KG1 (cell line): ENCODE measurements at regions not wholly inside any gene's neighbourhood (a gene's known extent, or its start where the extent isn't known, plus 50 kb on each side); places are given as distances from the start of the nearest gene placed in this dataset.
"Not testable (repeated sequence)": the region's sequence is repeated elsewhere in the genome, so short reads cannot be mapped to it uniquely, and the experiment has no call there.

Experiments
- DNase-seq: peaks from one replicate; lab custom pipeline; 2025; lab: John Stamatoyannopoulos, UW

DNA sequence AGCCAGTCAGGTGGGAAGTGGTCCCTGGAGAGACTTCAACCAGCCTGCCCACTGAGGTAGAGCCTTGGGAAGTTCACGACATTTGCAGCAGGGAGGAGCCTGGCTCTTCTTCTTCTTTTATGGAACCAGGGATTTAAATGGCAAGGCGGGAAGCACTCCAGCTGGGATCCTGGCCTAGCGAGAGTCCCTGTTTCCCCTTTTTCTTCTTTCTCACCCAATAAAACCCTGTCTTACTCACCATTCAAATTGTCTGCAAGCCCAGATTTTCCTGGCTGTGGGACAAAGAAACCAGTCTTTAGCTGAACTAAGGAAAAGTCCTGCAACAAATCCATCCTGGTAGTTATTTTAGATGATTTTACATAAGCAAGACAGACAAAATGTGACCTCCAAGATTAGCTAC, 503.7 kb downstream of the CDH10 start:
- no peak for DNase-seq

DNA sequence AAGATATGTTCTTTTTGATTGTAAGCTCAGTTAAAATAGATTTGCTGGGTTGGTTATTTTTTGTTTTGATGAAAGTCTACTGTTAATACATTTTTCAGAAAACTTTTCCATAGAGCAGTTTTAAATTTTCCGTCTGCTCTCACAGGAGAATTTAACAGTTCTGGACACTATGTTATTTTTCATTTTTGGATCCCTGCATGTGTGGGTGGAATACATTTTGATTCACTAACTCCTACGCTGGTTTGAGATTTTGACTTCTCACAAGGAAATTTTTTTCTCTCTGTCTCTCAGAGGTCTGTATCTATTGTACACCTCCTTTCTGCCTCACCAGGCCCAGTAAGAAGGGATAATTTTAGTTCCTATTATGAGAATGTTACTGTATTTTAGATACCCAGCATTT, 502.4 kb downstream of the CDH10 start:
- no peak for DNase-seq

DNA sequence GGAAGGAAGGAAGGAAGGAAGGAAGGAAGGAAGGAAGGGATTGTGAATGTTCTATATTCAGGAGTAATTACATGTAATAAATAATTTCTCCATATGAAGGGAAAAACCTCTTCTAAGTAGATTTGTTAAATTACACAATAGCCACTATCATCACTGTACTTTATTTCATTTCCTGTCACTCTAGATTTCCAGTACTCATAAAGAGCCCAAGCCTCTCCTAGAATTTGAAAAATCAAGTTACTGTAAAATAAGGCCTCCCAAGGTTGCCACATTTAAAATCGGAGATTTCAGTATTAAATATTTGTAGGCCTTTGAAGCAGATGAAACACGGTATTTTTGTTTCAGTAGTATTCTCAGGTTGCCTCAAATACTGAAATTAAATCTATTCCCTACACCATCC, 499.0 kb downstream of the CDH10 start:
- DNase-seq = no peak

DNA sequence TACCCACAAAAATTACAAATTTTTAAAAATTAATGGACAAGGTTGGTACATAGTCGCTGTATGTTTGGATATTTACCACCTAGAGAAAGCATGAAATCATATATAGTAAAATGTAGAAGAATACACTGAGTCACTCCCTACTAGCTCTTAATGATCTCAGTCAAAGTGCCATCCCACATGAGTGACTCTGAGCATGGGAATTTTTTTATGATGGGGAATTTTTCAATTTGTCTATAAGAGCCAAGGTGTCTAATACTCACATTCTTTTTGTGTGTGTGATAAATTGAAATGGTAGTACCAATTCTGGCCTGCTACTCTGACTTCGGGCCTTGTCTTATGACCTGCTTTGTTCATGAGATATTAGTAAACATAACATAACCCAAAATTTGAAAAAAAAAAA, 483.2 kb downstream of the CDH10 start:
- no peak for DNase-seq

DNA sequence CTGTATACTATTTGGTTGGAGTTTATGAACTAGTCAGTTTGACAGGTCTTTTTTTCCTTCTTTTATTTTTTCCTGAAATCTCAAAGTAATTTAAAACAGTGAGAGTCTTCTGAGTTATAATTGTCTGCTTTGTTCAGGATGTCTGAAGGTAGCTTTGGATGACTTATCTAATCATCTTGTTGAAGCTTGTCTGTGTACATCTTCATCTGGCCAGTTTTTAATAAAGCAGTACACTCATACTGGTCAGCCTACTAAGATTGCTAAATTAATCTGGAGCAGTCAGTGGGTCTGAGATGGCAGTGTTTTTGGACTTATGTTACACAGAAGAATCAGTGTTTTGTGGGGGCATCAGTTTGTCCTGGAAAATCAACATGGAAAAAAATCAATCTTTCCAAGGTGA, 482.4 kb downstream of the CDH10 start:
- DNase-seq = no peak

DNA sequence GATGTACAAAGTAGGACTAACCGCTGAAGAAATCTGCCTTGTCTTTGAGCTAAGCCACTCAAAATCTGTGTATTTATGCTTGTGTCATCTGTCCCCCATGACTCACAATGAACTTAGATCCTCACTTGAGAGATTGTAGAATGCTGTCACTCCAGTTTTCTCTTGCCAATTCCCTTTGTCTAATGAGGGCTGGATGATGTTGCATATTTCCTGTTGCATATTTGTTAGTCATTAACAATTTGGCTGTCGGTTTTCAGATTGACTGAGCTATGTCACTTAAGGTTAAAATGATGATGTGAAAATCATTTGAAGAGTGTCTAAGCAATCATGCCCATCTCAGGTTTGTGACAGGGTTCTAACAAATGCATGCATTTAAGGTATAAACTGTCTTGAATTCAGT, 481.7 kb downstream of the CDH10 start:
- DNase-seq = no peak

DNA sequence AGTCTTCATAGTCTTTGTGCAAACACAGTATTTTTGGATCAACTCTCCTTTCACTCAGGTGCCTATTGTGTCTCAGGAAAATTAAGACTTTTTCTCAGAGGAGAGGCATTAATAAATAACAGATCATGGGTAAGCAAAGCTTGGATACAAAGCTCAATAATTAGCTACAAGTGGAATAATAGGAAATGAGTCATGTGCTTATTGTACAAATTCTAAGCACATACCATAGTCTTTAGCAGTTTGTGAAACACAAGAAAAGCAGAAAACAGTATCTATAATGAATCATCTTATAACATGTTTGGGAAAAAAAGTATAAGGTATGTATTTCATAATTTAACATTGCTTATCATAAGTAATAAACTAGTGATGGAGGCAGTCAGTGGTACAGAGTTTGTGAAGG, 477.0 kb downstream of the CDH10 start:
- DNase-seq = no peak

DNA sequence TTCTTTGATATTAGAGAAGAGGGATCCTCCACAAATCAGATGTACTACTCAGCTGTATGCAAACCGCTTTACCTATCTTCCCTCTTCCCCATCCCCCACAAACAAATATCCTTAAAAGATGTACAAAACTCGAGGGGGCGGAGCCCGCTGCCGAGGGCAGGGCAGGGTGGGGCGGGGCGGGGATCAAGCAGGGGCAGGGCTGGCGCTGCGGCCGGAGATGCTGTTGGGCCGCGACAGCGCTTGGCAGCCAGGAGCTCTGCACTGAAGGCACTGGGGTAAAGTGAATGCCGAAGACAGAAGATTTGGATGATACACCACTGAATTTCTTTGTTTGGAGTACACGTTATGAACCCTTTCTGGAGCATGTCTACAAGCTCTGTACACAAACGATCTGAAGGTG, 474.8 kb downstream of the CDH10 start:
- DNase-seq = no peak

DNA sequence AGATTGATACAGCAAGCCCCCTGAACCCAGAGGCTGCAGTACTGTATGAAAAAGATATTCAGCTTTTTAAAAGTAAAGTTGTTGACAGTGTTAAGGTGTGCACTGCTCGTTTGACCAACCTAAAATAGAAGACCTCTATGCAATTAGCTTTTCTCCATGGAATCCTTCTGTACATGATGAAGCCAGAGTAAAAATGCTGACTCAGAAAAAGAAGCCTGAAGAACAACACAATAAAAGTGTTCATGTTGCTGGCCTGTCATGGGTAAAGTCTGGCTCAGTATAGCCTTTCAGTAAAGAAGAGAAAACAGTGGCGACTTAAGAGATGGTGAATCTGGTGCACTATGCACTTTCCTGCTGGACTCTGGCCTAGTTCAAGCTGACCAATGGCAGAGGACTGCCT, 473.8 kb downstream of the CDH10 start:
- not testable (repeated sequence) for DNase-seq

DNA sequence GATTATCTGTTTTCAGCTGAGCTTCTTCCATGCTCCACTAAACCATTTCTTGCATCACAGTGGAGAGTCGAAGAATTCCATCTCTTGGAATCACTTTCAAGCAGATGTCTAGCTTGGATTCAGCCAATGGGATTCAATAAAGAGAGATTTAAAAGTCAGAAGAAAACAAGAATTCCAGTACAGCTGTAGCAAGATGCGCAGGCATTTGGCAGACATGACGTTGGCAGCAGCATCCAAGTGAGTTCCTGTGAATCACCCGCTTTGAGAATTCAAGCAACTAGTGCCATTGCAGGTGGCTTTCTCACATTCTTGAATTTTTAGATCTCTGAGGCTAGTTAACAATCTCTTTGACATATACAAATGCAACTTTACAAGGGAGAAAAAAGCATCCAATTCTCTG, 467.0 kb downstream of the CDH10 start:
- no peak for DNase-seq

DNA sequence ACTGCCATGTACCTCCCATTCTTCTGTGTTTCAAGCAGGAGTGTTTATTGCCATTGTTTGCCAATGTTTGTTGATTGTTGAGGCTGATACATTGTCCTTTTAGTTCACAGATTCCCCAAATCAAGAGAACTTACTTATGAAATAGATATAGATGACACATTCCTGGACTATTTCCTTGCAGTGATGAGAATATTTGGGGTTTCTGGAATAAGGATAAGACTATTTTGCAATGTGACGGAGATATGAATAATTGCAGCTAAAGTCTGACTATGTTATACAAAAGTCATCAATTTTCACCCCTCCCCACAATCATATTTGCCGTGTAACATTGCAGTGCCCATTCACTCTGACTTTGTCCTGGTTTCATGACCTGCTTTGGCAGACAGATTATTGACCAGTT, 460.8 kb downstream of the CDH10 start:
- no peak for DNase-seq

DNA sequence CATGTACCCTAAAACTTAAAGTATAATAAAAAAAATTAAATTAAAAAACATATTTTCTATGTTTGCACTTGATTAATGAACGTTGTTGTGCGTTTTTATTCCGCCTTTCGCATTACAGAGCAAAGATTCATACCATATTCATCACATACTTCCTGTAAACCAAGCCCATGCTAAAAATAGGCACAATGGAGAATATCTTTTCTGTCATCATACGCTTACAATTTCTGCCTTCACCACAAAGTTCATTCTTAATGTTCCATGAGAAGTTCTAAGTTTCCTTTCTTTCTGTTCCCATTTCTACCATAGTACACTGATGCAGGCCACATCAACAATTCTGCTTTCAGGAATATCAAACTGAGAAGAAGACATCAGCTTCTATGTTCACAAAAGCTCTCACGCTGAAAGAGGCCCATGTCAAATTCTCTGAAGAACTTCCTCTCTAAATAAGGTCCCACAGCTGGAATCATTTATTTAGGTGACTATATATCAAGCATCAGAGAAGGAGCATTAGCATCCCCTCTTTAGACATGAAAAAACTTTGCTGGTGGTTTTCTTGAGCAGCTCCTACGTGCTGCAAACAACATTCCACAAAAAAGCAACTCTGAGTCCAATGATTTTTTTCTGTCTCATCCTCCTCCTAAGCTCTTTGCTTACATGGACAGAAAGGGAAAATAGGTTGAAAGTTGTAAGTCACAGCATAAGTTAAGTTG, 456.4 kb downstream of the CDH10 start:
- no peak for DNase-seq

DNA sequence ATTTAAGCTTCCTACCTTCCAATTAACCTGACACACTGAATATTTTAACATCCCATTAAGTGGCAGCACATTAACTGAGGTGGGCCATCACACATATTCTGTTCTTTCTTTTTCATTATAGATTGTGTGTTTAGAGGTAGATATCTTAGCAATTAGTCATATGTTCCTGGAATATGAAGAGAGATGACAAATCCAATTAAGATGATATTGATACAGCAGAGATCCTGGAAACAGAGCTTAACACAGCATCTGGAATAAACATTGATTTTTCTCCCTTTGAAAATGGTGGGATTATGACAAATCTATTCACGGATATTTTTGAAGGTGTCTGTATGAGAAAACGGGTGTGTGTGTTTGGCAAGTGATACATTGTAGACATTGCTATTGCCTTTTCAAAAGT, 448.0 kb downstream of the CDH10 start:
- DNase-seq = no peak

DNA sequence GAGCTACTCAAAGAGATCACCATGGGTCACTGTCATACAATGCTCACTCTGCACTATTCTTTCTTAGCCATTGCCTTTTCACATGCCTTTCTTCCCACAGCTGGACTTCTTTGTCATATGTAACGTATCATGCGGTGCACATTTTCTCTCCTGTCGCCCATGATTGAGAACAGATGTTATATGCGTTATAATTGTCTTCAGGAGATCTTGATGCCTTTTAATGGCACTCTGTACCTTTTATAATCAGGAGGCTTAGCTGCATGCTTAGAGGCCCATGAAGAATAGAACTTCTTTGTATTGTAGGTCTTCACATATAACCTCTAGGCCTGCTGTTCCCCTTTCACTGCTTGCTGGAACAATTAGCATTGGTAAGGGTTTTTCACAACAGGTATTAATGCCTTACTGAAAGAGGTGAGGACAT, 436.1 kb downstream of the CDH10 start:
- DNase-seq = no peak

DNA sequence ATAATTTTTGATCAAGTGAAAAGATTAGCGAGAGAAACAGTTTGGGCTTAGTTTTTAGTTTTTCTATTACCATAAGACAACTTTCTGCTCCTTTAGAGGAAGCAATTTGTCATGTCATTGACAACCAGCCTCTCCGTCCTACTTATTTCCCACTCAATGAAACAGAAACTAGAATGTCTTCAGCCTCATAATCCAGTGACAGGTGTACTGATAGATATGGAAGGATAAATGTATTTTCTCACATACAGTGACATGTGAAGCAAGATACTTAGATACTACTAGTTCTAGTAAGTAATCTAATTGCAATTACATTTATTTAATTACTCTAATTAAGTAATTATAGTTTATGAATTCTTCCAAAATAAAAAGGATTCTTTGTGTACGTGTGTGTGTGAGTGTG, 429.7 kb downstream of the CDH10 start:
- no peak for DNase-seq

DNA sequence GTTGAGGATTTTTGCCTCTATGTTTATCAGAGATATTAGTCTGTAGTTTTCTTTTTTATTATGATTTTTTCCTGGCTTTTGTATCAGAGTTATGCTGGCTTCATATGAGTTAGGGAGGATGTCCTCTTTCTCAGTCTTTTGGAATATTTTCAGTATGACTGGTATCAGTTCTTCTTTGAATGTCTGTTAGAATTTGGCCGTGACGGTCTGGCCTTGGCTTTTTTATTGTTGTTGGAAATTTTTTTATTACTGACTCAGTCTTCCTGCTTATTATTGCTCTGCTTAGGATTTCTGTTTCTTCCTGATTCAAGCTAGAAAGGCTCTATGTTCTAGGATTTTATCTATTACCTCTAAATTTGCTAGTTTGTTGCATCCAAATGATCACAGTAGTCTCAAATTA, 421.9 kb downstream of the CDH10 start:
- no peak for DNase-seq

DNA sequence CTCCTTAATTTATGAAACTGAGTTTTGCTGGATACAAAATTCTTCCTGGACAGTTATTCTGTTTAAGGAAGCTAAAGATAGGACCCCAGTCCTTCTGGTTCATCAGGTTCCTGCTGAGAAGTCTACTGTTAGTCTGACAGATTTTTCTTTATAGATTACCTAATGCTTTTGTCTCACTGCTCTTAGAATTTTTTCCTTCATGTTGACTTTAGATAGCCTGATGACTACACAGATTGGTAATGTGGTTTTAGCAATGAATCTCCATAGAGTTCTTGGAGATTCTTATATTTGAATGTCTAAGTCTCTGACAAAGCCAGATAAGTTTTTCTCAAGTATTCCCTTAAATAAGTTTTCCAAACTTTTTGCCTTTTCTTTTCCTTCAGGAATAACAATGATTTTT, 419.7 kb downstream of the CDH10 start:
- no peak for DNase-seq

DNA sequence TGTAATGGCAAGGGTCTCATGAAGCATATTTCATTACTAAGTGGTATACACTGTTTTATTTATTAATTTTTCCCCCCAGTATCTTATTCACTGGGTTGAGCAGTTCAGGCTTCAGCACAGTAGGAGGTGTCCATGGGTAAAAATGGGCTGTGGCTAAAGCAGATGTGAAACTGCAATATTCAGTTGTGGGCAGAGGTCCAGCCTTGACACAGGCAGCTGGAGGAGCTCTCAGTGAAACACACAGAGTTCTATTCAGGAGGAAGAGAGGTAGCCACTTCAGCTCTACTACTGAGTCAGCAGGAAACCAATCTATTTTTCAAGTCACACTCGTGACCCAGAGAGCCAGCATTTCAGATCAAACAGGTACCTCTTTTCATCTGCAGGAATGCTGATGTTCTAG, 418.3 kb downstream of the CDH10 start:
- DNase-seq = no peak

DNA sequence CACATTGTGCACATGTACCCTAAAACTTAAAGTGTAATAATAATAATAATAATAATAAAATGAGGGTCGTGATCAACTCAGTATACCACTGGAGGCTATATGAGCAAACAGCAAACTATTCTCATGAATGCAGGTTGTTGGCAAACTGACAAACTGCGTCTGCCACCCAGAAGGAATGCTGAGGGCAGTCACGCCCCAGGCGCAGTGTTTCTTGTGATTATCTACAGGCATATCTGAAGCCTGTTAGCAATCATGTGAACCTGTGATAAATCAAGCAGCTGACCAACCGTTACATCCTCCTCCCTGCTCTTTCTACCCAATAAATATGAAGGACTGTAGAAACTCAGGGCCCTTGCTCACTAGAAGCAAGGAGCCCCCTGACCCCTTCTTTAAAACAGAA, 416.9 kb downstream of the CDH10 start:
- not testable (repeated sequence) for DNase-seq

DNA sequence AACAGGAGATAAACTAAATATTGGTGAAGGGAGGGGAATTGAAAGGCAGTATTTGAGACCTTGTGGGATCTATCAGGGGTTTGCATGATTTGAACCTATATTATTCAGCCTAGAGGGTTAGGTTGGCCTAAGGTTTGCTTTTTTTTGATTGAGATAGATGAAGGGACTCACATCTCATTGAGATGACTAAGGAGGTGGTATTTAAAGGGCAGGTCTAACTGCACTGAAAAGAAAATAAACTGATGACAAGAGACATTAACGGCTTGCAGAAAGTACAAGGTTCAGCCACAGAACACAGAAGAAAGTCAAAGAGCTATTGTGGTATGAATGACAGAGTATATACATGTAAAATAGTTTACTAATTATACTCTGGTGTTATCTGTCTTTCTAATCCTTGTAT, 412.7 kb downstream of the CDH10 start:
- no peak for DNase-seq

DNA sequence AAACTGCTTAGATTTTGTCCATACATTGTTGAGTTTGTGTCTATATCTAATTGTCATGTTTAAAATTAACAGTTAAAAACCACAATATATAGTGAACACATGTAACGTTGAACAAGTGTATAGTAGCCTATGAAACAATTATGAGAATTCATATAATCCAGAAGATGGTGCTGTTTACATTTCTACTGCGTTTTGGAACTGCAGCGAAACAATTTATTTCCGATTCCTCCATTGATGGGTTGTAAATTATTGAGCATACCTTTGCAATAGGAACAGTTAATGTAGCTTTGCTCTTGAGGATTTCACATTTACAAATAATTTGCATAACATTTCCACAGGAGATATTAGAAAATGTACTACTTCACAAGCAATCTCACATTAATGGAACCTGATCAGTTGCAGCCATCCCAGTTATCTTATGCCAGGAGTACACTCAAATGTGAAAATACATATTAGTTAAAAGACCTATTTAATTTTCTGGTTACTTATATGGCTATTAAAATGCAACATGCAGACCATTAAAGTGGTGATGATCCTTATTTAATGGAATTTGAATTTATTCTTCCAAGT, 411.8 kb downstream of the CDH10 start:
- DNase-seq = no peak

DNA sequence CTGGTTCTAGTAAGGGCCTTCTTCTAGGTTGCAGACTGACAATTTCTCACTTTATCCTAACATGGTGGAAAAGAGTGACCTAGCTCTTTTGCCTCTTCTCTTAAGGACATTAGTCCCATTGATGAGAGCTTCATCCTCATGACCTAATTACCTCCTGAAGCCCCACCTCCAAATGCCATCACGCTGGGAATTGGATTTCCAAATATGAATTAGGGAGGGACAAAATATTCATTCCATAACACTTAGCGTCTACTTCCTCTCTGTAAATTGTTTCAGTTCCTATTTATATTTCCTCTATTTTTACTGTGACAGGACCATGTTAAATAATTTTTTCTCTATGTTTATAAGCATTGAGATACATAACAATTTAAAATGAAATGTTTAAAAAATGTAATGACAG, 408.8 kb downstream of the CDH10 start:
- DNase-seq = no peak

DNA sequence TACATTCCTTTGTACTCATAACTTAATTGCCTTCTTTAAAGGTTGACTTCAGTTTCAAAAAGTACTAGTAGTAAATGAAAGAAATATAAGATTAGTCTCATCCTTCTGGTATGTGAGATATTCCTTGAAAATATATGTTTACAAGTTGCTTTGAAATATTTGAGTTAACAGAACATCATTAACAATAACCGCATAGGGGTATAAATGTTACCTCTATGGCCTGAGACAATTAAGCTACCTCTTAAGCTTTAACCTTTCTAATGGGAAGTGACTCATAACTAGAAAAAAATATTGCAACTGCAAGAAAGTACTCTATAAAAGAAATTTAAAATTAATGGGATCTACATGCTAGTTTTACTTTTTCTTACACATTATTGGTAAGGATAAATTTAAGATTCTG, 399.0 kb downstream of the CDH10 start:
- DNase-seq = no peak

DNA sequence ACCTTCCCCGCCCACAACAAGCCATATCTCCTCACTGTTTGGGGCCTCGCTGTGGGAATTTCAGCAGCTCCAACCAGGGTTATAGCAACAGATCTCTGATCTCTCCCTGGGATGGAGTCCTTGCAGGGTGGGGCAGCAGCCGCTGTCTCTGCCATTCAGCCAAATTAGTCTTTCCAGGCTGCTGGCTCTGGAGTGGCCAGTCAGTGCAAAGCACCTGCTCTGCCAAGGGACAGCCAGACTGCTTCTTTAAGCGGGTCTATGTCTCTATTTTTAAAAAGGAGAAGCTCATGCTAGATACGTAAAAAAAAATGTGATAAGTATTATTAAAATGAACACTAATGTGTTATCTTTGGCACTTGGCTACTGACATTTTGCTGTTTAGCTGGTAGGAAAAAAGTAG, 380.2 kb downstream of the CDH10 start:
- no peak for DNase-seq
